K562 (cell line): ENCODE measurements at regions not wholly inside any gene's neighbourhood (a gene's known extent, or its start where the extent isn't known, plus 50 kb on each side); places are given as distances from the start of the nearest gene placed in this dataset.

Experiments used
- C11orf30 ChIP-seq: fragments of 450-650 bp; IDR thresholded peaks from 2 replicates; pipeline ENCODE4 v1.6.1; 2016; ENCODE audit warnings: low read depth, mild to moderate bottlenecking
- EHMT2 ChIP-seq: fragments of 450-650 bp; IDR thresholded peaks from 2 replicates; pipeline ENCODE4 v1.6.1; 2018; ENCODE audit warnings: antibody characterized with exemption
- SMARCA5 ChIP-seq: fragments of 450-650 bp; IDR thresholded peaks from 2 replicates; pipeline ENCODE4 v1.6.1; 2016
- TF ChIP-seq, protein P1 (sequence below): fragments of 250-450 bp; sonication (Bioruptor Pico); IDR thresholded peaks from 2 replicates; pipeline ENCODE4 v1.8.0; 2021; ENCODE audit warnings: mild to moderate bottlenecking, moderate library complexity

GRCh38 chr10:78627254-78627795 is 441.4 kb upstream of the ZMIZ1 start:
- TF ChIP-seq, protein P1, sequence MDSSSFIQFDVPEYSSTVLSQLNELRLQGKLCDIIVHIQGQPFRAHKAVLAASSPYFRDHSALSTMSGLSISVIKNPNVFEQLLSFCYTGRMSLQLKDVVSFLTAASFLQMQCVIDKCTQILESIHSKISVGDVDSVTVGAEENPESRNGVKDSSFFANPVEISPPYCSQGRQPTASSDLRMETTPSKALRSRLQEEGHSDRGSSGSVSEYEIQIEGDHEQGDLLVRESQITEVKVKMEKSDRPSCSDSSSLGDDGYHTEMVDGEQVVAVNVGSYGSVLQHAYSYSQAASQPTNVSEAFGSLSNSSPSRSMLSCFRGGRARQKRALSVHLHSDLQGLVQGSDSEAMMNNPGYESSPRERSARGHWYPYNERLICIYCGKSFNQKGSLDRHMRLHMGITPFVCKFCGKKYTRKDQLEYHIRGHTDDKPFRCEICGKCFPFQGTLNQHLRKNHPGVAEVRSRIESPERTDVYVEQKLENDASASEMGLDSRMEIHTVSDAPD (CRISPR knock-in tag), result no peak
- TF ChIP-seq C11orf30, result no peak
- no peak for TF ChIP-seq EHMT2
- no peak for TF ChIP-seq SMARCA5
